ENCODE measurements at regions not wholly inside any gene's neighbourhood (a gene's known extent, or its start where the extent isn't known, plus 50 kb on each side); places are given as distances from the start of the nearest gene placed in this dataset.

DNA sequence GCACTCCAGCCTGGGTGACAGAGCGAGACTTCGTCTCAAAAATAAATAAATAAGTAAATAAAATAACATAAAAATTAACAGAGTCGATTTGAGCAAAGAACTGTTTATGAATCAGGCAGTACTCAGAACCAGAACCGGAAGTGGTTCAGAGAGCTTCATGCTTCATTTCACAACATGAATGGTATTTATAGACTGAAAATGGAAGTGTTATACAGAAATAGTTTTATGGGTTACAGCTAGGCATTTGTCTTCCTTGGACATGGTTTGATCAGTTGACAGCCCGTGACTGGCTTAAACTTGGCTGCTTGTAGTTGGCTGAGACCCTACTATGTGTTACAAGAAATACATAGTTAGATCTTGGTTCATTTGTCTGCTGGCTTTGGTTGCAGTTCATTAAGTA is 216.0 kb upstream of the MCTP2 start:
- no peak overlapping the region for H3K27ac Mint-ChIP-seq (ENCODE audit: unreplicated experiment)
- intact Hi-C loops (cut with micrococcal nuclease; ENCODE audit: unreplicated experiment) = no loop called here
- H3K4me3 Mint-ChIP-seq (ENCODE audit: low read depth, unreplicated experiment) = no peak overlapping the region
- TF ChIP-seq, protein P1, sequence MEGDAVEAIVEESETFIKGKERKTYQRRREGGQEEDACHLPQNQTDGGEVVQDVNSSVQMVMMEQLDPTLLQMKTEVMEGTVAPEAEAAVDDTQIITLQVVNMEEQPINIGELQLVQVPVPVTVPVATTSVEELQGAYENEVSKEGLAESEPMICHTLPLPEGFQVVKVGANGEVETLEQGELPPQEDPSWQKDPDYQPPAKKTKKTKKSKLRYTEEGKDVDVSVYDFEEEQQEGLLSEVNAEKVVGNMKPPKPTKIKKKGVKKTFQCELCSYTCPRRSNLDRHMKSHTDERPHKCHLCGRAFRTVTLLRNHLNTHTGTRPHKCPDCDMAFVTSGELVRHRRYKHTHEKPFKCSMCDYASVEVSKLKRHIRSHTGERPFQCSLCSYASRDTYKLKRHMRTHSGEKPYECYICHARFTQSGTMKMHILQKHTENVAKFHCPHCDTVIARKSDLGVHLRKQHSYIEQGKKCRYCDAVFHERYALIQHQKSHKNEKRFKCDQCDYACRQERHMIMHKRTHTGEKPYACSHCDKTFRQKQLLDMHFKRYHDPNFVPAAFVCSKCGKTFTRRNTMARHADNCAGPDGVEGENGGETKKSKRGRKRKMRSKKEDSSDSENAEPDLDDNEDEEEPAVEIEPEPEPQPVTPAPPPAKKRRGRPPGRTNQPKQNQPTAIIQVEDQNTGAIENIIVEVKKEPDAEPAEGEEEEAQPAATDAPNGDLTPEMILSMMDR (IDR thresholded peaks at IDR 0.05; ENCODE audit: unreplicated experiment) = no peak
- DNase-seq = no peak
- no peaks in the 10 kb centered on the region for H3K36me3 Mint-ChIP-seq (ENCODE audit: insufficient read depth, unreplicated experiment)
- no peaks in the 10 kb centered on the region for H3K27me3 Mint-ChIP-seq (ENCODE audit: unreplicated experiment)
- BruUV-seq (replicated peaks) = no TSS peak
- CTCF ChIA-PET = no interaction called here
- H3K4me1 Mint-ChIP-seq (ENCODE audit: low read depth, unreplicated experiment) = no peaks in the 10 kb centered on the region
- H3K9me3 Mint-ChIP-seq (ENCODE audit: low read depth, unreplicated experiment) = peaks cover 12% of the 10 kb centered on the region

DNA sequence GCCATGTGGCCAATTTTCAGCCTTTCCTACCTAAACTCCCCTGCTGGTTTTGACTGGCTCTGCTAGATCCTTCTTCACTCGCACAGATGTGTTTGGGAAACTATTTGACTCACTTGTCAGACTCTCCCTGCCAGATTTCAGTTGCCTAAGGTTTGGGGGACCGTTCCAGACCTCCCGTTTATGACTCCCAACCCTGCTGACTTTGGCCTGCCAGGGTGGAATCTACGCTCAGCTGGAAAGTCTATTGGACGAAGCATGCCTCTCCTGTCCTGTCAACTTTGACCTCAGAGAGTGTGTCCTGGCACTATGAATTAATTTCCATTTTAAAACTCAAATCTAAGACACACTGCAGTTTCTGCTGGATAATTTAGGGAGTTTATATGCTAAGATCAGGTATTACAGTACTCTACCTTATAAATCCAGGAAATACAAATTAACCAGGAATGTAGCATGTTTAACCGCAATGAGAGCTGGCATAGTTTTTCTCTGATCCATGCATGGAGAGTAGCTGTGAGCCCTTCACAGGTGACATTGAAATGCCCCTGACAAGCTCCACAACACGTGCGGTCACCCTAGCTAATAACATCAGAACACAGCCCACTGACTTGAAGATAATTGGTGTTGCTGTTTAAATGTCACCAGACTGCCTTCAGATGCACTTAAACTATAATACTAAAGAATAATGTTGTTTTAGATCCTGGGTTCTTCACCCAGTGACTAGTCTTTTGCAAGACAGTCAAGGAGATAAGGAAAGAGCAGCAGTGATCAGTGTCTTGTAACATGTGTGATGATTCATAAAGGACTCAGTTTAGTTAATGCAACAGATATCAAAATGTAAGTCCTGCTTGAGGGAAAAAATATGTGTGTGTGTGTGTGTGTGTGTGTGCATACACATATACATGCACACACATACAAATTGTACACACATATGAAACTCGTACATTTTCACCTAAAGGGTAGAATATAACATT is 223.0 kb upstream of the MCTP2 start:
- CTCF ChIA-PET = no interaction called here
- no peaks in the 10 kb centered on the region for H3K27me3 Mint-ChIP-seq (ENCODE audit: unreplicated experiment)
- no peak overlapping the region for H3K4me3 Mint-ChIP-seq (ENCODE audit: low read depth, unreplicated experiment)
- no TSS peak for BruUV-seq (replicated peaks)
- no peak overlapping the region for H3K27ac Mint-ChIP-seq (ENCODE audit: unreplicated experiment)
- TF ChIP-seq, protein P1 (IDR thresholded peaks at IDR 0.05; ENCODE audit: unreplicated experiment) = no peak
- H3K4me1 Mint-ChIP-seq (ENCODE audit: low read depth, unreplicated experiment) = no peaks in the 10 kb centered on the region
- intact Hi-C loops (cut with micrococcal nuclease; ENCODE audit: unreplicated experiment) = no loop called here
- no peaks in the 10 kb centered on the region for H3K9me3 Mint-ChIP-seq (ENCODE audit: low read depth, unreplicated experiment)
- DNase-seq = no peak
- no peaks in the 10 kb centered on the region for H3K36me3 Mint-ChIP-seq (ENCODE audit: insufficient read depth, unreplicated experiment)

DNA sequence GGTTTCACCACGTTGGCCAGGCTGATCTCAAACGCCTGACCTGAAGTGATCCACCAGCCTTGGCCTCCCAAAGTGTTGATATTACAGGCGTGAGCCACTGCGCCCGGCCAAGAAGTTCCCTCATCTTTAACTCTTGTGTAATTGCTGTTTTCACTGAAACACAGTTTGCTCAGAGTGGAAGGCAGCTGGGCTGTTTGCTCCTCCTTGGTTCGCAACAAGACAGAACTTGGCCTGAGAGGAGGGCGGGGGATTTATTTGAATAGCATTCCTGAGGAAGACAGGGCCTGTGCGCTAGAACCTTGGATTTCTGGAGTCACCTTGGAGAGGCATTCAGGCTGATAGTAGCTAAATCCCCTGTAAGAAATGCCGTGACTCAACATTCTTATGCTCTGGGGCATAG is 226.7 kb upstream of the MCTP2 start:
- no peak overlapping the region for H3K4me3 Mint-ChIP-seq (ENCODE audit: low read depth, unreplicated experiment)
- CTCF ChIA-PET = no interaction called here
- TF ChIP-seq, protein P1 (IDR thresholded peaks at IDR 0.05; ENCODE audit: unreplicated experiment) = no peak
- H3K27ac Mint-ChIP-seq (ENCODE audit: unreplicated experiment) = no peak overlapping the region
- no peaks in the 10 kb centered on the region for H3K4me1 Mint-ChIP-seq (ENCODE audit: low read depth, unreplicated experiment)
- BruUV-seq (replicated peaks) = no TSS peak
- intact Hi-C loops (cut with micrococcal nuclease; ENCODE audit: unreplicated experiment) = no loop called here
- H3K27me3 Mint-ChIP-seq (ENCODE audit: unreplicated experiment) = no peaks in the 10 kb centered on the region
- no peak for DNase-seq
- no peaks in the 10 kb centered on the region for H3K36me3 Mint-ChIP-seq (ENCODE audit: insufficient read depth, unreplicated experiment)
- H3K9me3 Mint-ChIP-seq (ENCODE audit: low read depth, unreplicated experiment) = no peaks in the 10 kb centered on the region

DNA sequence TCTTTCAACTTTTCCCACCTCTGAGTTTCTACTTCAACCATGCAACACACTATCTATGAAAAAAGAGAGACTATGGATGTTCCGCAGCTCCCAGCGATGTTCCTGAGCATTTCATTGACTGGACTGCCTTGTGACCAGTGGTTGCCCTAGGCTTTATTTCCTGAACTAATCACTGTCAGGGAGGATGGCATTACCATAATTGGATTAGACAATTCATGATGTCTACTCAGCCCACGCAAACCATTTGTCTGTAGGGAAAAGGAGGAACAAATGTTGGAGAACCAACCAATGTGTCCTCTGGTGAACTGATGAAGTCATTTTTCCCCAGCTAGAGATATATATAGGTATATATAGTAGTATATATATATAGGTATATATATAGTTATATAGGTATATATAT is 229.3 kb upstream of the MCTP2 start:
- Mint-ChIP-seq H3K4me3 (ENCODE audit: low read depth, unreplicated experiment) (no peak overlapping the region), H3K9me3 (ENCODE audit: low read depth, unreplicated experiment) (no peaks in the 10 kb centered on the region), H3K27ac (ENCODE audit: unreplicated experiment) (no peak overlapping the region), H3K27me3 (ENCODE audit: unreplicated experiment) (no peaks in the 10 kb centered on the region), H3K36me3 (ENCODE audit: insufficient read depth, unreplicated experiment) (no peaks in the 10 kb centered on the region), H3K4me1 (ENCODE audit: low read depth, unreplicated experiment) (no peaks in the 10 kb centered on the region)
- CTCF ChIA-PET = no interaction called here
- TF ChIP-seq, protein P1 (IDR thresholded peaks at IDR 0.05; ENCODE audit: unreplicated experiment) = no peak
- intact Hi-C loops (cut with micrococcal nuclease; ENCODE audit: unreplicated experiment) = no loop called here
- no TSS peak for BruUV-seq (replicated peaks)
- DNase-seq = no peak
